ENCODE measurements at regions not wholly inside any gene's neighbourhood (a gene's known extent, or its start where the extent isn't known, plus 50 kb on each side); places are given as distances from the start of the nearest gene placed in this dataset.

- Mint-ChIP-seq H3K9me3 (no peaks in the 10 kb centered on the region), H3K27ac (no peak overlapping the region), H3K4me1 (no peaks in the 10 kb centered on the region), H3K4me3 (no peak overlapping the region), H3K27me3 (peaks cover 33% of the 10 kb centered on the region), H3K36me3 (ENCODE audit: low read depth) (no peaks in the 10 kb centered on the region)
- no peak for ATAC-seq (replicated peaks)
Measured at GRCh38 chr2:176683618-176684111, 414.4 kb downstream of the MTX2 start.

- no peak overlapping the region for H3K27ac Mint-ChIP-seq
- H3K4me3 Mint-ChIP-seq, result no peak overlapping the region
- H3K36me3 Mint-ChIP-seq (ENCODE audit: low read depth), result no peaks in the 10 kb centered on the region
- H3K27me3 Mint-ChIP-seq, result peaks cover 24% of the 10 kb centered on the region
- no peaks in the 10 kb centered on the region for H3K9me3 Mint-ChIP-seq
- no peaks in the 10 kb centered on the region for H3K4me1 Mint-ChIP-seq
- no peak for ATAC-seq (replicated peaks)
Measured at GRCh38 chr2:176685908-176686307, 416.7 kb downstream of the MTX2 start.

GRCh38 chr2:176686328-176686727 is 417.1 kb downstream of the MTX2 start:
- Mint-ChIP-seq H3K36me3 (ENCODE audit: low read depth) (no peaks in the 10 kb centered on the region), H3K9me3 (no peaks in the 10 kb centered on the region), H3K27me3 (peaks cover 24% of the 10 kb centered on the region), H3K4me1 (no peaks in the 10 kb centered on the region), H3K27ac (no peak overlapping the region), H3K4me3 (no peak overlapping the region)
- no peak for ATAC-seq (replicated peaks)

- H3K27me3 Mint-ChIP-seq, result peaks cover 27% of the 10 kb centered on the region
- H3K36me3 Mint-ChIP-seq (ENCODE audit: low read depth), result no peaks in the 10 kb centered on the region
- no peaks in the 10 kb centered on the region for H3K9me3 Mint-ChIP-seq
- no peaks in the 10 kb centered on the region for H3K4me1 Mint-ChIP-seq
- no peak overlapping the region for H3K27ac Mint-ChIP-seq
- ATAC-seq (replicated peaks), result no peak
- no peak overlapping the region for H3K4me3 Mint-ChIP-seq
Measured at GRCh38 chr2:176687342-176687741, 418.1 kb downstream of the MTX2 start.

GRCh38 chr2:176687944-176688343 is 418.7 kb downstream of the MTX2 start:
- no peaks in the 10 kb centered on the region for H3K9me3 Mint-ChIP-seq

GRCh38 chr2:176689711-176690110 is 420.5 kb downstream of the MTX2 start:
- H3K4me1 Mint-ChIP-seq, result no peaks in the 10 kb centered on the region
- no peak for ATAC-seq (replicated peaks)
- peaks cover 26% of the 10 kb centered on the region for H3K27me3 Mint-ChIP-seq
- H3K27ac Mint-ChIP-seq, result no peak overlapping the region
- no peaks in the 10 kb centered on the region for H3K36me3 Mint-ChIP-seq (ENCODE audit: low read depth)
- no peak overlapping the region for H3K4me3 Mint-ChIP-seq
- no peaks in the 10 kb centered on the region for H3K9me3 Mint-ChIP-seq

More at GRCh38 chr2:176687944-176688343, 418.7 kb downstream of the MTX2 start:
- H3K4me3 Mint-ChIP-seq, result no peak overlapping the region
- no peaks in the 10 kb centered on the region for H3K4me1 Mint-ChIP-seq
- H3K27me3 Mint-ChIP-seq, result peaks cover 26% of the 10 kb centered on the region
- no peak for ATAC-seq (replicated peaks)
- H3K27ac Mint-ChIP-seq, result no peak overlapping the region
- H3K36me3 Mint-ChIP-seq (ENCODE audit: low read depth), result no peaks in the 10 kb centered on the region

GRCh38 chr2:176691471-176691870 is 422.2 kb downstream of the MTX2 start:
- peaks cover 21% of the 10 kb centered on the region for H3K27me3 Mint-ChIP-seq
- H3K36me3 Mint-ChIP-seq (ENCODE audit: low read depth), result no peaks in the 10 kb centered on the region

GRCh38 chr2:176692533-176692932 is 423.3 kb downstream of the MTX2 start:
- H3K4me3 Mint-ChIP-seq, result no peak overlapping the region
- ATAC-seq (replicated peaks), result no peak
- H3K27me3 Mint-ChIP-seq, result peaks cover 24% of the 10 kb centered on the region
- no peak overlapping the region for H3K27ac Mint-ChIP-seq
- H3K9me3 Mint-ChIP-seq, result no peaks in the 10 kb centered on the region
- no peaks in the 10 kb centered on the region for H3K4me1 Mint-ChIP-seq
- H3K36me3 Mint-ChIP-seq (ENCODE audit: low read depth), result no peaks in the 10 kb centered on the region

More at GRCh38 chr2:176691471-176691870, 422.2 kb downstream of the MTX2 start:
- Mint-ChIP-seq H3K27ac (no peak overlapping the region), H3K4me1 (no peaks in the 10 kb centered on the region), H3K9me3 (no peaks in the 10 kb centered on the region), H3K4me3 (no peak overlapping the region)
- ATAC-seq (replicated peaks), result no peak

GRCh38 chr2:176699098-176699497 is 429.9 kb downstream of the MTX2 start:
- peaks cover 14% of the 10 kb centered on the region for H3K27me3 Mint-ChIP-seq
- ATAC-seq (replicated peaks), result no peak
- H3K4me1 Mint-ChIP-seq, result no peaks in the 10 kb centered on the region
- no peaks in the 10 kb centered on the region for H3K9me3 Mint-ChIP-seq
- no peak overlapping the region for H3K4me3 Mint-ChIP-seq
- H3K27ac Mint-ChIP-seq, result no peak overlapping the region
- no peaks in the 10 kb centered on the region for H3K36me3 Mint-ChIP-seq (ENCODE audit: low read depth)

GRCh38 chr2:176699644-176700043 is 430.4 kb downstream of the MTX2 start:
- no peak overlapping the region for H3K4me3 Mint-ChIP-seq
- H3K36me3 Mint-ChIP-seq (ENCODE audit: low read depth), result no peaks in the 10 kb centered on the region
- no peaks in the 10 kb centered on the region for H3K9me3 Mint-ChIP-seq
- no peaks in the 10 kb centered on the region for H3K4me1 Mint-ChIP-seq
- no peak for ATAC-seq (replicated peaks)
- H3K27ac Mint-ChIP-seq, result no peak overlapping the region
- peaks cover 12% of the 10 kb centered on the region for H3K27me3 Mint-ChIP-seq

- no peak overlapping the region for H3K4me3 Mint-ChIP-seq
- no peaks in the 10 kb centered on the region for H3K36me3 Mint-ChIP-seq (ENCODE audit: low read depth)
- H3K4me1 Mint-ChIP-seq, result no peaks in the 10 kb centered on the region
- no peak for ATAC-seq (replicated peaks)
- H3K27me3 Mint-ChIP-seq, result peaks cover 10% of the 10 kb centered on the region
- no peaks in the 10 kb centered on the region for H3K9me3 Mint-ChIP-seq
- no peak overlapping the region for H3K27ac Mint-ChIP-seq
Measured at GRCh38 chr2:176702131-176702530, 432.9 kb downstream of the MTX2 start.

GRCh38 chr2:176704282-176704858 is 435.1 kb downstream of the MTX2 start:
- Mint-ChIP-seq H3K36me3 (ENCODE audit: low read depth) (no peaks in the 10 kb centered on the region), H3K9me3 (no peaks in the 10 kb centered on the region), H3K4me3 (no peak overlapping the region), H3K4me1 (no peaks in the 10 kb centered on the region), H3K27me3 (peaks cover 2% of the 10 kb centered on the region), H3K27ac (no peak overlapping the region)
- no peak for ATAC-seq (replicated peaks)

GRCh38 chr2:176709149-176709951 is 440.1 kb downstream of the MTX2 start:
- no peak for ATAC-seq (replicated peaks)

GRCh38 chr2:176709991-176710390 is 440.7 kb downstream of the MTX2 start:
- H3K27me3 Mint-ChIP-seq, result peaks cover 16% of the 10 kb centered on the region
- no peaks in the 10 kb centered on the region for H3K4me1 Mint-ChIP-seq
- H3K27ac Mint-ChIP-seq, result no peak overlapping the region
- H3K9me3 Mint-ChIP-seq, result no peaks in the 10 kb centered on the region
- no peak for ATAC-seq (replicated peaks)
- no peaks in the 10 kb centered on the region for H3K36me3 Mint-ChIP-seq (ENCODE audit: low read depth)
- H3K4me3 Mint-ChIP-seq, result no peak overlapping the region

More at GRCh38 chr2:176709149-176709951, 440.1 kb downstream of the MTX2 start:
- no peaks in the 10 kb centered on the region for H3K9me3 Mint-ChIP-seq
- H3K4me3 Mint-ChIP-seq, result no peak overlapping the region
- H3K27ac Mint-ChIP-seq, result no peak overlapping the region
- H3K36me3 Mint-ChIP-seq (ENCODE audit: low read depth), result no peaks in the 10 kb centered on the region
- no peaks in the 10 kb centered on the region for H3K4me1 Mint-ChIP-seq
- H3K27me3 Mint-ChIP-seq, result peaks cover 16% of the 10 kb centered on the region

- Mint-ChIP-seq H3K4me3 (no peak overlapping the region), H3K36me3 (ENCODE audit: low read depth) (no peaks in the 10 kb centered on the region), H3K27ac (no peak overlapping the region), H3K4me1 (no peaks in the 10 kb centered on the region), H3K27me3 (peaks cover 16% of the 10 kb centered on the region), H3K9me3 (no peaks in the 10 kb centered on the region)
- no peak for ATAC-seq (replicated peaks)
Measured at GRCh38 chr2:176710657-176711186, 441.5 kb downstream of the MTX2 start.

Data from activated T-helper 17 cell treated with anti-CD3 and anti-CD28 coated beads, Interleukin-2, amount 50 U/mL, for 72 hours (primary cell).